OCI-LY3 (cell line): ENCODE measurements at regions not wholly inside any gene's neighbourhood (a gene's known extent, or its start where the extent isn't known, plus 50 kb on each side); places are given as distances from the start of the nearest gene placed in this dataset.

Experiments used
- H2AFZ ChIP-seq: fragments of 200-600, 300-600 bp; shearing (Covaris generic); 2 replicates; pipeline ENCODE4 v1.6.0; 2014; ENCODE audit warnings: antibody characterized with exemption, low read depth, low read length
- H3K27ac ChIP-seq: fragments of 200-600, 300-600 bp; sonication (generic); 2 replicates; pipeline ENCODE4 v1.5.1; 2014; ENCODE audit warnings: mild to moderate bottlenecking, low read length, moderate library complexity, mixed read lengths
- H3K27me3 ChIP-seq: fragments of 200-600, 300-600 bp; sonication (generic); 2 replicates; pipeline ENCODE4 v1.6.1; 2014; ENCODE audit warnings: low read depth, low read length, mixed read lengths
- H3K36me3 ChIP-seq: fragments of 200-600, 300-600 bp; sonication (generic); replicated peaks from 2 replicates; pipeline ENCODE3; 2014; ENCODE audit warnings: low read depth, low read length, mixed read lengths
- H3K4me1 ChIP-seq: fragments of 300-600, 200-600 bp; sonication (generic); 2 replicates; pipeline ENCODE4 v1.6.1; 2014; ENCODE audit warnings: low read length, mixed read lengths
- H3K4me2 ChIP-seq: fragments of 200-600, 300-600 bp; sonication (generic); 2 replicates; pipeline ENCODE4 v1.6.1; 2014; ENCODE audit warnings: low read length, mixed read lengths
- H3K4me3 ChIP-seq: fragments of 300-600, 200-600 bp; sonication (generic); 2 replicates; pipeline ENCODE4 v1.5.1; 2014; ENCODE audit warnings: antibody characterized with exemption, mild to moderate bottlenecking, low read length, moderate library complexity
- H3K79me2 ChIP-seq: fragments of 300-600, 200-600 bp; shearing (Covaris generic); 2 replicates; pipeline ENCODE4 v1.6.1; 2014; ENCODE audit warnings: mild to moderate bottlenecking, low read length, mixed read lengths
- H3K9ac ChIP-seq: fragments of 300-600, 200-600 bp; shearing (Covaris generic); 2 replicates; pipeline ENCODE4 v1.6.0; 2014; ENCODE audit warnings: mild to moderate bottlenecking, low read length, moderate library complexity
- H3K9me3 ChIP-seq: fragments of 200-600, 300-600 bp; shearing (Covaris generic); 2 replicates; pipeline ENCODE4 v1.6.1; 2014; ENCODE audit warnings: low read length, mixed read lengths; ENCODE audit not compliant: insufficient read depth
- H4K20me1 ChIP-seq: fragments of 200-600, 300-600 bp; sonication (generic); 2 replicates; pipeline ENCODE4 v1.6.1; 2016; ENCODE audit warnings: low read length, mixed read lengths; ENCODE audit not compliant: insufficient read depth
- EZH2phosphoT487 ChIP-seq: fragments of 200-600 bp; shearing (Covaris generic); IDR thresholded peaks from 2 replicates; pipeline ENCODE4 v1.6.1; 2018; ENCODE audit warnings: antibody characterized with exemption, mixed run types, low read depth
- TF ChIP-seq, protein P1 (sequence below): fragments of 200-600, 300-600 bp; sonication (generic); IDR thresholded peaks from 2 replicates; pipeline ENCODE4 v1.5.1; 2014; ENCODE audit warnings: antibody characterized with exemption, low read length, low read depth

- H3K4me1 ChIP-seq, result no peaks in the 10 kb centered on the region
- H2AFZ ChIP-seq, result no peak overlapping the region
- no peaks in the 10 kb centered on the region for H3K27me3 ChIP-seq
- no peaks in the 10 kb centered on the region for H3K79me2 ChIP-seq
- H3K9ac ChIP-seq, result no peak overlapping the region
- H3K27ac ChIP-seq, result no peak overlapping the region
- H3K36me3 ChIP-seq, result no peaks in the 10 kb centered on the region
- no peak for TF ChIP-seq EZH2phosphoT487
- TF ChIP-seq, protein P1, sequence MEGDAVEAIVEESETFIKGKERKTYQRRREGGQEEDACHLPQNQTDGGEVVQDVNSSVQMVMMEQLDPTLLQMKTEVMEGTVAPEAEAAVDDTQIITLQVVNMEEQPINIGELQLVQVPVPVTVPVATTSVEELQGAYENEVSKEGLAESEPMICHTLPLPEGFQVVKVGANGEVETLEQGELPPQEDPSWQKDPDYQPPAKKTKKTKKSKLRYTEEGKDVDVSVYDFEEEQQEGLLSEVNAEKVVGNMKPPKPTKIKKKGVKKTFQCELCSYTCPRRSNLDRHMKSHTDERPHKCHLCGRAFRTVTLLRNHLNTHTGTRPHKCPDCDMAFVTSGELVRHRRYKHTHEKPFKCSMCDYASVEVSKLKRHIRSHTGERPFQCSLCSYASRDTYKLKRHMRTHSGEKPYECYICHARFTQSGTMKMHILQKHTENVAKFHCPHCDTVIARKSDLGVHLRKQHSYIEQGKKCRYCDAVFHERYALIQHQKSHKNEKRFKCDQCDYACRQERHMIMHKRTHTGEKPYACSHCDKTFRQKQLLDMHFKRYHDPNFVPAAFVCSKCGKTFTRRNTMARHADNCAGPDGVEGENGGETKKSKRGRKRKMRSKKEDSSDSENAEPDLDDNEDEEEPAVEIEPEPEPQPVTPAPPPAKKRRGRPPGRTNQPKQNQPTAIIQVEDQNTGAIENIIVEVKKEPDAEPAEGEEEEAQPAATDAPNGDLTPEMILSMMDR, result no peak
- H3K9me3 ChIP-seq, result no peaks in the 10 kb centered on the region
- no peak overlapping the region for H3K4me2 ChIP-seq
- no peaks in the 10 kb centered on the region for H4K20me1 ChIP-seq
- H3K4me3 ChIP-seq, result no peak overlapping the region
These were observed 281.4 kb upstream of the RGS17 start for GRCh38 chr6:153412519-153412918.

GRCh38 chr6:153411070-153411648 lies 280.1 kb upstream of the RGS17 start:
- Histone ChIP-seq H3K79me2 (no peaks in the 10 kb centered on the region), H3K27ac (no peak overlapping the region)
- TF ChIP-seq, protein P1, result no peak
- no peak for TF ChIP-seq EZH2phosphoT487

GRCh38 chr6:153405931-153406330 lies 274.8 kb upstream of the RGS17 start:
- TF ChIP-seq, protein P1, result no peak
- no peak for TF ChIP-seq EZH2phosphoT487
- Histone ChIP-seq H2AFZ (no peak overlapping the region), H3K27me3 (no peaks in the 10 kb centered on the region), H3K9ac (no peak overlapping the region), H3K36me3 (no peaks in the 10 kb centered on the region), H3K4me1 (no peaks in the 10 kb centered on the region), H4K20me1 (no peaks in the 10 kb centered on the region), H3K4me2 (no peak overlapping the region), H3K27ac (no peak overlapping the region), H3K4me3 (no peak overlapping the region), H3K9me3 (no peaks in the 10 kb centered on the region), H3K79me2 (no peaks in the 10 kb centered on the region)

More at GRCh38 chr6:153411070-153411648, 280.1 kb upstream of the RGS17 start:
- no peak overlapping the region for H3K4me2 ChIP-seq
- H3K4me1 ChIP-seq, result no peaks in the 10 kb centered on the region
- H4K20me1 ChIP-seq, result no peaks in the 10 kb centered on the region
- no peaks in the 10 kb centered on the region for H3K9me3 ChIP-seq
- no peak overlapping the region for H2AFZ ChIP-seq
- H3K9ac ChIP-seq, result no peak overlapping the region
- H3K4me3 ChIP-seq, result no peak overlapping the region
- no peaks in the 10 kb centered on the region for H3K27me3 ChIP-seq
- H3K36me3 ChIP-seq, result no peaks in the 10 kb centered on the region

- no peak overlapping the region for H3K4me3 ChIP-seq
- no peak overlapping the region for H3K4me2 ChIP-seq
- H4K20me1 ChIP-seq, result no peaks in the 10 kb centered on the region
- no peaks in the 10 kb centered on the region for H3K4me1 ChIP-seq
- H3K27me3 ChIP-seq, result no peaks in the 10 kb centered on the region
- H3K9me3 ChIP-seq, result no peaks in the 10 kb centered on the region
- H3K79me2 ChIP-seq, result no peaks in the 10 kb centered on the region
- no peaks in the 10 kb centered on the region for H3K36me3 ChIP-seq
- no peak overlapping the region for H3K27ac ChIP-seq
- no peak overlapping the region for H3K9ac ChIP-seq
- no peak overlapping the region for H2AFZ ChIP-seq
- TF ChIP-seq, protein P1, result no peak
- no peak for TF ChIP-seq EZH2phosphoT487
These were observed 270.7 kb upstream of the RGS17 start for GRCh38 chr6:153401751-153402150.
